Activated CD4-positive, alpha-beta T cell treated with anti-CD3 and anti-CD28 coated beads for 36 hours (primary cell): ENCODE measurements at regions not wholly inside any gene's neighbourhood (a gene's known extent, or its start where the extent isn't known, plus 50 kb on each side); places are given as distances from the start of the nearest gene placed in this dataset.
"Not testable (repeated sequence)": the region's sequence is repeated elsewhere in the genome, so short reads cannot be mapped to it uniquely, and the experiment has no call there.

Experiments
- ATAC-seq: fragments of 200-7000 bp; cut with Tn5 transposase; one replicate; pipeline ENCODE4 v1.10.0; 2021; ENCODE audit warnings: mild to moderate bottlenecking, moderate library complexity
- CTCF ChIA-PET: fragments of 350-600 bp; sonication (Branson Sonifier 250); formaldehyde crosslinking; loops from one replicate; lab custom pipeline; 2021; ENCODE audit warnings: antibody characterized with exemption; lab: Charles Lee
- POLR2A ChIA-PET: fragments of 350-600 bp; sonication (Branson Sonifier 250); formaldehyde crosslinking; loops from one replicate; lab custom pipeline; 2021; ENCODE audit warnings: antibody characterized with exemption, inconsistent platforms; lab: Charles Lee
- DNase-seq: peaks from one replicate; pipeline ENCODE4 v3.0.0-alpha.2; 2020
- H3K27ac Mint-ChIP-seq: one replicate; pipeline ENCODE4 v1.8.0; 2021; ENCODE audit warnings: mixed read lengths
- H3K27me3 Mint-ChIP-seq: one replicate; pipeline ENCODE4 v1.8.0; 2021; ENCODE audit warnings: mixed read lengths
- H3K36me3 Mint-ChIP-seq: one replicate; pipeline ENCODE4 v1.8.0; 2021; ENCODE audit warnings: low read depth, mixed read lengths
- H3K4me1 Mint-ChIP-seq: one replicate; pipeline ENCODE4 v1.8.0; 2021; ENCODE audit warnings: mixed read lengths
- H3K4me3 Mint-ChIP-seq: one replicate; pipeline ENCODE4 v1.8.0; 2021; ENCODE audit warnings: mild to moderate bottlenecking, moderate library complexity, mixed read lengths
- H3K9me3 Mint-ChIP-seq: one replicate; pipeline ENCODE4 v1.8.0; 2021; ENCODE audit warnings: low read depth, mixed read lengths
- intact Hi-C, 2 experiments: fragments of 100-400 bp; cut with DNase I in 1 of 2; cut with micrococcal nuclease in 1 of 2; formaldehyde crosslinking; loops; one replicate each; pipeline versions ENCODE4 v1.14.2 to v1.15.1; 2022 to 2024; cut with DNase I, micrococcal nuclease

DNA sequence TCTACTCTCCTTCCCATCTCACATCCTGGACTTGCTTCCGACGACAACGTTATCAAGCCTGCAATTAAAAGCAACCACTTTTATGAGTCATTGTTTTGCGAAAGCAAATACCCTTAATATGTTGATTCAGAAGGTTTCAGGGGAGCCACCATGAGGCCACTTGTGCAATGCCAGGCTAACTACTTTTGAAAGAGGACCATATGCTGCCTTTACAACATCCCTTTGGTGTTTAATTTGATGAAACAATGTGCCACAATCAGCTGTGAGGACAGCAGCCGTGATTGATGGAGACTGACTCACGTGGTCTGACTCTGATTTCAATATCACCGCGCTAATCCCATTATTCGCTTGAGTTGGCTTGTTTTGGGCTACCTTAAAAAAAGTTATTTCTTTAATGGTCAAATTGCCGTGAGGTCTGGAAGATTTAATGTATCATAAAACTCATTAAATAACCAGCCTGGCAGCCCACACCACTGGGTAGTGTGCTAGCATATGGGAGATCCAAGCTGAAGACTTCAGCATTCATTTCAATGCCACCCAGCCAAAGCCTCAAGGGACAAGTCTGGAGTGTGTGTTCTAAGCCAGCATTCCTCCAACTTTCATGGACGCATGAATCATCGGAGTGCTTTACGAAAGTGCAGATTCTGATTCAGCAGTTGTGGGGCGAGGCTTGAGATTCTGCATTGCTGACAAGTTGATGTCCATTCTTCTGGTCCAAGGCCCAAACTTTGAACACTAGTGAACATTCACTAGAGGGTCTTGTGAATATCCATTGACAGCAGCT lies 73.3 kb upstream of the PAXBP1 start:
- CTCF ChIA-PET: interaction anchor here (1.2 kb wide), 1 partner anchor 8 kb away, joined by 3 read pairs; no protein-coding TSS in a partner anchor

GRCh38 chr21:32858628-32859027 lies 87.1 kb upstream of the PAXBP1 start:
- H3K27ac Mint-ChIP-seq: no peak overlapping the region
- H3K36me3 Mint-ChIP-seq: peaks cover 1% of the 10 kb centered on the region
- ChIA-PET POLR2A (no interaction called here), CTCF (interaction anchor here (0.6 to 0.8 kb wide), 3 partner anchors 154 to 715 kb away, joined by 3 read pairs; no protein-coding TSS in a partner anchor)
- H3K27me3 Mint-ChIP-seq: peaks cover 13% of the 10 kb centered on the region
- no peaks in the 10 kb centered on the region for H3K4me1 Mint-ChIP-seq
- DNase-seq (no peak), ATAC-seq (no peak)
- H3K4me3 Mint-ChIP-seq: no peak overlapping the region
- H3K9me3 Mint-ChIP-seq: peaks cover 12% of the 10 kb centered on the region
- intact Hi-C loops: no loop called here

More for the DNA sequence above, 73.3 kb upstream of the PAXBP1 start:
- ATAC-seq: no peak
- intact Hi-C loops: no loop called here
- no peak for DNase-seq
- H3K9me3 Mint-ChIP-seq: no peaks in the 10 kb centered on the region
- no peak overlapping the region for H3K4me3 Mint-ChIP-seq
- no peak overlapping the region for H3K27ac Mint-ChIP-seq
- POLR2A ChIA-PET: interaction anchor here (0.7 kb wide), 1 partner anchor 86 kb away, joined by 3 read pairs; no protein-coding TSS in a partner anchor
- H3K4me1 Mint-ChIP-seq: no peaks in the 10 kb centered on the region
- H3K36me3 Mint-ChIP-seq: no peaks in the 10 kb centered on the region
- H3K27me3 Mint-ChIP-seq: peaks cover 8% of the 10 kb centered on the region

DNA sequence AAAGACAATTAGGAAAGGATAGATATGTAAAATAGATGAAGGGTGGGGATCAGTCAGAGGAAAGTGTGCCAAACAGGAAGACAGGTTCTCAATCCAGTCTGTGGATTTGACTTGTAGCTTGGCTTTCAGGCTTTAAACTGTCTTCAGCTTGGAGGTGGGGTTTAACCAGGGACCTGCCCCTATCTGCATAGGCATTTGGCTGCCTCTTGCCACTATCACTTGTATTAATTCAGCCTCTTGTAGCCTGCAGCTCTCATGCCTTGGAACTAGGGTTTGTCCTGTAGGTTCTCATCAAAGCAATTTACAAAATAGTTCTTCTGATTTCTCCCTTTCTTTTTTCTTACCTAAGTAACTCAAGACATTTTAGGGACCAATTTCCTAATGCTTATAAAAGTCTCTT lies 88.8 kb upstream of the PAXBP1 start:
- peaks cover 16% of the 10 kb centered on the region for H3K27me3 Mint-ChIP-seq
- intact Hi-C loops: no loop called here
- H3K4me1 Mint-ChIP-seq: no peaks in the 10 kb centered on the region
- H3K27ac Mint-ChIP-seq: no peak overlapping the region
- H3K9me3 Mint-ChIP-seq: peaks cover 11% of the 10 kb centered on the region
- no peak overlapping the region for H3K4me3 Mint-ChIP-seq
- ChIA-PET POLR2A (no interaction called here), CTCF (no interaction called here)
- peaks cover 1% of the 10 kb centered on the region for H3K36me3 Mint-ChIP-seq
- no peak for DNase-seq
- ATAC-seq: no peak

- peaks cover under 1% of the 10 kb centered on the region for H3K36me3 Mint-ChIP-seq
- no peak overlapping the region for H3K4me3 Mint-ChIP-seq
- no peaks in the 10 kb centered on the region for H3K4me1 Mint-ChIP-seq
- CTCF ChIA-PET: interaction anchor here (0.6 to 1.1 kb wide), 3 partner anchors 26 to 458 kb away, joined by 3 read pairs; no protein-coding TSS in a partner anchor
- no peak for DNase-seq
- peaks cover 9% of the 10 kb centered on the region for H3K9me3 Mint-ChIP-seq
- ATAC-seq: no peak
- POLR2A ChIA-PET: no interaction called here
- H3K27me3 Mint-ChIP-seq: peaks cover 16% of the 10 kb centered on the region
- H3K27ac Mint-ChIP-seq: no peak overlapping the region
- intact Hi-C loops: no loop called here
Measured at GRCh38 chr21:32861866-32862265, 90.3 kb upstream of the PAXBP1 start.

DNA sequence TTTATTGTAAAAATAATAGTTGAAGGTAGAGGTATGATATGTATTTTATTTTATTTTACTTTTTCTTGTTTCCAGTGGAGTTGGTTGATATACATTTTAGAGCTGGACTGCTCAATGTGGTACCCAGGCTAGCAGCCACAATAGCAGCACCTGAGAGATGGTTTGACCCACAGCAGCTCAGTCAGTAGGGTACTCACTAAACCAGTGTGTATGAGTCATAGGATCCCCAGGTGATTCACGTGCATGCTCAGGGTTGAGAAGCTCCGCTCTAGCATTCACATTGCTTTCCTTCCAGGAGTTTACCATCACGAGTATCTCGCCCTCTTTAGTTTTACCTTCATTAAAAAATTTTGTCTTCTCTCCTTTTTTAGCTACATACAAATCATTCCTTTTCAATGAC lies 96.0 kb upstream of the PAXBP1 start:
- H3K36me3 Mint-ChIP-seq: no peaks in the 10 kb centered on the region
- H3K9me3 Mint-ChIP-seq: no peaks in the 10 kb centered on the region
- CTCF ChIA-PET: interaction anchor here (0.8 kb wide), 1 partner anchor 264 kb away, joined by 3 read pairs; no protein-coding TSS in a partner anchor
- H3K4me1 Mint-ChIP-seq: no peaks in the 10 kb centered on the region
- H3K4me3 Mint-ChIP-seq: no peak overlapping the region
- POLR2A ChIA-PET: interaction anchor here (0.7 kb wide), 1 partner anchor 19 kb away, joined by 3 read pairs; no protein-coding TSS in a partner anchor
- H3K27ac Mint-ChIP-seq: no peak overlapping the region
- intact Hi-C loops: no loop called here
- H3K27me3 Mint-ChIP-seq: peaks cover 7% of the 10 kb centered on the region
- no peak for ATAC-seq
- no peak for DNase-seq

DNA sequence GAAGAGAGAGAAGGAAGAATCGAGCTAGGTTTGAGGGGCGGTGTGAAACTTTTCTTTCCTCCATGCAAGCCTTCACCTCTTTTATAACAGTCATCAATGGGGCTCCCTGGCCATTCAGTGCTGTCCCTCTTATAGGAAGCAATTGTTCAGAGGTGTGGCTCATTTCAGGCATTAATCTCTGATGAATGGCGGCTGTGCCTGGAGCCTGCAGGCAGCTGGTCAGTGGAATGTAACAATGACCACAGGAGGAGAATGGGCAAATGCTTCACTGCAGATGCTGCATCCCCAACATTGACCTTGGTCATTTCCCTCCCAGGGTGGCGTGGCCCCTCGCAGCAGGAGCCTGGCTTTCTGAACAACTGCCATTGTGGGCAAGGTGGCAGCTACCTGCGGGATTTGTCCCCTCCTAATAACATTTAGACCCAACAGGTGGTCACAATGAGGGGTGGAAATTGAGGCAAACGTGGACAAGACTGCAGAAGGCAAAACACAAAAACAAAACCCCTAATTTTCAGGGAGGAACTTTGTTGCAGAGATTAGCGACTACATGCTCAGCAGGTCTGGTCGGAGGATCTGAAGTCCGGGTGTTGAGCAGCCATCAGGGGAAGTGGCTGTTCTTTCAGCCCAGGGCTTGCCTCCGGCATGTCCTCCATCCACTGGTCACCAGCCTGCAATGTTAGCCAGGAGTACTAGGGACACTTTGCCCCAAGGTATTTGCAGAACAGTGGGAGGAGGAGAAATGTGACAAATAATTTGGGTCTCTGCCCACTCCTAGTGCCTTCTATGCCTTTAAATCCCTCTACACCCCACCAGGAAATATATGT lies 97.3 kb upstream of the PAXBP1 start:
- H3K36me3 Mint-ChIP-seq: no peaks in the 10 kb centered on the region
- CTCF ChIA-PET: no interaction called here
- H3K4me3 Mint-ChIP-seq: no peak overlapping the region
- DNase-seq (no peak), ATAC-seq (no peak)
- H3K27ac Mint-ChIP-seq: no peak overlapping the region
- H3K9me3 Mint-ChIP-seq: no peaks in the 10 kb centered on the region
- H3K27me3 Mint-ChIP-seq: peaks cover 4% of the 10 kb centered on the region
- intact Hi-C loops: no loop called here
- POLR2A ChIA-PET: no interaction called here
- no peaks in the 10 kb centered on the region for H3K4me1 Mint-ChIP-seq

DNA sequence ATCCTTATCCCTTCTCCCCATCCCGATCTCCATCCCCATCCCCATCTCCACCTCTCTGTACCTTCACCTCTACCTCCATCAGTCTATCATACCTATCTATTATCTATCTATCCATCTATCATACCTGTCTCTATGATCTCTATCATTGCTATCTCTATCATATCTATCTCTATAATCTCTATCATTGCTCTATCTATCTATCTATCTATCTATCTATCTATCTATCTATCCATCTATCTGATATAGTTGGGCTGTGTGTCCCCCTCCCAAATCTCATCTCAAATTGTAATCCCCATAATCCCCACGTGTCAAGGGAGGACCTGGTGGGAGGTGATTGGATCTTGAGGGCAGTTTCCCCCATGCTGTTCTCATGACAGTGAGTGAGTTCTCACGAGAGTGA lies 97.9 kb upstream of the PAXBP1 start:
- Mint-ChIP-seq H3K36me3 (no peaks in the 10 kb centered on the region), H3K9me3 (no peaks in the 10 kb centered on the region), H3K27ac (no peak overlapping the region), H3K27me3 (peaks cover 4% of the 10 kb centered on the region), H3K4me1 (no peaks in the 10 kb centered on the region), H3K4me3 (no peak overlapping the region)
- ATAC-seq: no peak
- no peak for DNase-seq
- ChIA-PET CTCF (no interaction called here), POLR2A (no interaction called here)
- intact Hi-C loops: no loop called here

DNA sequence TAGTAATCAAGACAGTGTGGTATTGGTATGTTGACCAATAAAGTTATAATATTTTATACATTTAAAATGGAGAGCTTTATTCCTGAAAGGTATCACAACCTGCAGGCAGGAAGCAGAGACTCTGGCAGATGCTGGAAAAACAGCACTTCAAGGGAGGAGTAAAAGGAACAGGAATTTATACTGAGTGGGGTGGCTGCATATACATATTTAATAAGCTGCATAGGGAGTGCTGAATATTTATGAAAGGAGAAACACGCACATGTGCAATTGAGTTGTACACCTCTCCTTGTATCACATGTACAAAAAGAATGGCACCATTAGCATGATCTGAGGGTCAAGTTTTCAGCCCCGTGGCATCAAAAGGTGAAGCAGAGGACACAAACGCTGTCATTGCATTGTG lies 104.9 kb upstream of the PAXBP1 start:
- Mint-ChIP-seq H3K9me3 (no peaks in the 10 kb centered on the region), H3K36me3 (no peaks in the 10 kb centered on the region), H3K27me3 (no peaks in the 10 kb centered on the region), H3K4me3 (no peak overlapping the region), H3K27ac (no peak overlapping the region), H3K4me1 (no peaks in the 10 kb centered on the region)
- DNase-seq (no peak), ATAC-seq (no peak)
- ChIA-PET CTCF (no interaction called here), POLR2A (no interaction called here)
- intact Hi-C loops: no loop called here

- H3K4me3 Mint-ChIP-seq, DNase-seq, H3K27me3 Mint-ChIP-seq, ATAC-seq, intact Hi-C loops, H3K9me3 Mint-ChIP-seq, H3K36me3 Mint-ChIP-seq, H3K27ac Mint-ChIP-seq, H3K4me1 Mint-ChIP-seq: not testable (repeated sequence)
- ChIA-PET CTCF (interaction anchor here (0.6 kb wide), 1 partner anchor 28 kb away, joined by 6 read pairs; no protein-coding TSS in a partner anchor), POLR2A (interaction anchor here (0.6 kb wide), 1 partner anchor 76 kb away, joined by 3 read pairs; no protein-coding TSS in a partner anchor)
Measured at GRCh38 chr21:32877888-32878287, 106.3 kb upstream of the PAXBP1 start.

DNA sequence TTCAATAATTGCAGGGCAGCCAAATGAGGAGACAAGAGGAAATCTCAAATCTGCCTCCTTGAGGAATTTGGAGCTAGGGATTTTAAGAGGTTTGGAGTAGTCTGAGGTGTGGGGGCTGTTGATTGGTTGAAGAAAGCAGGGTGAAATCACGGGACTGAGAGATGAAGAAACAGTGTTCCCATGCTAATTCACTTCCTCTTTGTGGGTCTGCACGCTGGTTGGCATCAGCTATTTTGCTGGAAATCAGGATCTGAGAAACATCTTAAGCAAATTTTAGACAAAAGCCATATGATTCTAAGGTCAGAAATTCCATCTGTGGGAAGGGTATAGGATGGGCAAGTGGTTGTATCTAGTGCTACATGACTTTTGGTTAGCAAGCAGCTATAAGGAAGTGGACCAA lies 107.1 kb upstream of the PAXBP1 start:
- Mint-ChIP-seq H3K36me3 (no peaks in the 10 kb centered on the region), H3K9me3 (no peaks in the 10 kb centered on the region), H3K27ac (no peak overlapping the region), H3K27me3 (no peaks in the 10 kb centered on the region), H3K4me1 (no peaks in the 10 kb centered on the region), H3K4me3 (no peak overlapping the region)
- intact Hi-C loops: no loop called here
- ATAC-seq (no peak), DNase-seq (no peak)
- CTCF ChIA-PET: interaction anchor here (0.6 kb wide), 1 partner anchor 29 kb away, joined by 6 read pairs; no protein-coding TSS in a partner anchor
- POLR2A ChIA-PET: interaction anchor here (0.6 kb wide), 1 partner anchor 75 kb away, joined by 3 read pairs; no protein-coding TSS in a partner anchor

GRCh38 chr21:32881458-32881857 lies 109.9 kb upstream of the PAXBP1 start:
- Mint-ChIP-seq H3K4me1 (peaks cover 6% of the 10 kb centered on the region), H3K36me3 (no peaks in the 10 kb centered on the region), H3K27me3 (no peaks in the 10 kb centered on the region), H3K27ac (no peak overlapping the region), H3K4me3 (no peak overlapping the region), H3K9me3 (no peaks in the 10 kb centered on the region)
- DNase-seq (no peak), ATAC-seq (no peak)
- ChIA-PET POLR2A (no interaction called here), CTCF (interaction anchor here (0.7 to 1.1 kb wide), 2 partner anchors 59 to 297 kb away, joined by 3 read pairs; no protein-coding TSS in a partner anchor)
- intact Hi-C loops: no loop called here
